ENCODE measurements at regions not wholly inside any gene's neighbourhood (a gene's known extent, or its start where the extent isn't known, plus 50 kb on each side); places are given as distances from the start of the nearest gene placed in this dataset.

- intact Hi-C loops (cut with DNase I) = loop anchor here in 1 of 2 donors (5.0 to 10.0 kb wide), 2 partner anchors 125 to 188 kb away; partner anchors contain the start of gene GPC1
- peak; percentile 76 for DNase-seq (ENCODE audit: low spot score)
Measured at GRCh38 chr2:240249423-240250149, 109.1 kb upstream of the OTOS start.

GRCh38 chr2:240250150-240250984, 109.9 kb upstream of the OTOS start:
- DNase-seq (ENCODE audit: low spot score) = peak; percentile 72
- intact Hi-C loops (cut with DNase I) = loop anchor here in 1 of 2 donors (5.0 to 10.0 kb wide), 2 partner anchors 124 to 187 kb away; partner anchors contain the start of gene GPC1

- peak; percentile 97 for DNase-seq (ENCODE audit: low spot score)
- intact Hi-C loops (cut with DNase I) = loop anchor here in 1 of 2 donors (5.0 to 10.0 kb wide), 2 partner anchors 124 to 186 kb away; partner anchors contain the start of gene GPC1
Measured at GRCh38 chr2:240250985-240251847, 110.8 kb upstream of the OTOS start.

GRCh38 chr2:240251848-240252190, 111.4 kb upstream of the OTOS start:
- intact Hi-C loops (cut with DNase I) = loop anchor here in 1 of 2 donors (5.0 to 10.0 kb wide), 2 partner anchors 123 to 185 kb away; partner anchors contain the start of gene GPC1
- no peak for DNase-seq (ENCODE audit: low spot score)

DNA sequence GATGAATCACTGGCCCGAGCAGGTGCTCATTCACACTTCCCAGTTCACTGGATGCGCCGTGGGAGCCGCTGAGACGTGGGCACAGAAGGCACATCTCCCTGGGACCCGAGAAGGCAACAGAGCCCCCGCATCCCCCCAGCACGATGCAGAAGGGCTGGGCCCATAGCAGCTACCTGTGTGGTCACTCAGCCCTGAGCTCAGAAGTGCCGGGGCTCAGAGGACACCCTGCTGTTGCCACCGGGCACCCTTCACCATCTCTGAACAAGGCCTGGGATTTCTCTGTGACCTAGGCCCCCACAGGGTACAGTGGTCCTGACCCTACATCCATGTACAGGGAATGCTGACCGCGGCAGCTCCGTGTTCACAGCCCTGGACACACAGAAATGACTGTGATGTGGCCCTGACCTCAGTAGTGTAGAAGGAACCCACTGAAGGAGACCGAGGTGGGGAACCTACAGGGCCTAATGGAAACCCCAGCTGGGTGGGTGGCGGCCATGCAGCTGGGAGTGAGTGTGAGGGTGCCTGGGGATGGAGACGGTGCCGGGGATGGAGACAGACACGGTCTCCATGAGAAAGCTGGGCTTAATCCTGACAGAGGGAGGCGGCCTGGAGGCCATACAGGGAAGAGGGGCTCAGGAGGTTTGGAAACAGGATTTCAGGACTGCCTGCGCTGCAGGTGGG, 111.9 kb upstream of the OTOS start:
- intact Hi-C loops (cut with DNase I) = loop anchor here in 1 of 2 donors (5.0 to 10.0 kb wide), 2 partner anchors 122 to 185 kb away; partner anchors contain the start of gene GPC1
- peak; percentile 79 for DNase-seq (ENCODE audit: low spot score)

DNA sequence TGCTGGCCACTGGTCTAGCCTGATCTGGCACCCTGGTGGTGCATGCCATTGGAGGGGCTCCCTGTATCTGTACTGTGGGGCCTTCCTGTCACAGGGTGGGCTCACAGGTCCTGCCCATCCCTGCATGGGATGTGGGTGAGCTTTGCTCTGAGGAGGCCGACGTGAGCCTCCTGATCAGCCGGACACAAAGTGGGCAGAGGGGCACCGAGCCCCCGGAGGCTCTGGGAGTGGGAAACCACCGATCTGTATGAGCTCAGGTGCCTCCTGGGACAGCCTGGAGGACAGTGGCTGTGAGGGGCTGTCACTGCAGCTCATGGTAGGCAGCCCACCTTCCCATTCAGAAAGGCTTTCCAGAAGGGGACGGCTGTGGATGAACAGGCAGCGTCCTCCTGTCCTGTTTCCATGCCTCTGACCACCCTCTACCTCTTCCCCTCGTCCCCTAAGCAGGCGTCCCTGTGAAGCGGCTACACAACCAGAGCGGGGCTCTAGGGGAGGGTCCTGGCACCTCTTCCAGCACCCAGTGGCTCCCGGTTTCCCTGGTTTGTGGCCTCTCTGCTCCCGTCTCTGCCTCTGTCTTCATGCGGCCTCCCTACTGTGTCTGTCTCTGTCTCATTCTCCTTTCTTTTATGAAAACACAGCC, 112.5 kb upstream of the OTOS start:
- intact Hi-C loops (cut with DNase I) = loop anchor here in 1 of 2 donors (5.0 to 10.0 kb wide), 2 partner anchors 122 to 184 kb away; partner anchors contain the start of gene GPC1
- peak; percentile 70 for DNase-seq (ENCODE audit: low spot score)

- DNase-seq (ENCODE audit: low spot score) = no peak
- intact Hi-C loops (cut with DNase I) = loop anchor here in 1 of 2 donors (5.0 to 10.0 kb wide), 2 partner anchors 121 to 184 kb away; partner anchors contain the start of gene GPC1
Measured at GRCh38 chr2:240253583-240254145, 113.2 kb upstream of the OTOS start.

GRCh38 chr2:240254337-240255164, 114.1 kb upstream of the OTOS start:
- DNase-seq (ENCODE audit: low spot score) = peak; percentile 70
- intact Hi-C loops (cut with DNase I) = loop anchor here in 1 of 2 donors (5.0 to 10.0 kb wide), 2 partner anchors 120 to 183 kb away; partner anchors contain the start of gene GPC1

- DNase-seq (ENCODE audit: low spot score) = no peak
- intact Hi-C loops (cut with DNase I) = loop anchor here in 1 of 2 donors (10.0 kb wide), 1 partner anchor 120 kb away; no protein-coding TSS in a partner anchor
Measured at GRCh38 chr2:240255165-240255491, 114.7 kb upstream of the OTOS start.

GRCh38 chr2:240255811-240256703, 115.6 kb upstream of the OTOS start:
- peak; percentile 76 for DNase-seq (ENCODE audit: low spot score)
- intact Hi-C loops (cut with DNase I) = loop anchor here in 1 of 2 donors (10.0 kb wide), 1 partner anchor 119 kb away; no protein-coding TSS in a partner anchor

DNA sequence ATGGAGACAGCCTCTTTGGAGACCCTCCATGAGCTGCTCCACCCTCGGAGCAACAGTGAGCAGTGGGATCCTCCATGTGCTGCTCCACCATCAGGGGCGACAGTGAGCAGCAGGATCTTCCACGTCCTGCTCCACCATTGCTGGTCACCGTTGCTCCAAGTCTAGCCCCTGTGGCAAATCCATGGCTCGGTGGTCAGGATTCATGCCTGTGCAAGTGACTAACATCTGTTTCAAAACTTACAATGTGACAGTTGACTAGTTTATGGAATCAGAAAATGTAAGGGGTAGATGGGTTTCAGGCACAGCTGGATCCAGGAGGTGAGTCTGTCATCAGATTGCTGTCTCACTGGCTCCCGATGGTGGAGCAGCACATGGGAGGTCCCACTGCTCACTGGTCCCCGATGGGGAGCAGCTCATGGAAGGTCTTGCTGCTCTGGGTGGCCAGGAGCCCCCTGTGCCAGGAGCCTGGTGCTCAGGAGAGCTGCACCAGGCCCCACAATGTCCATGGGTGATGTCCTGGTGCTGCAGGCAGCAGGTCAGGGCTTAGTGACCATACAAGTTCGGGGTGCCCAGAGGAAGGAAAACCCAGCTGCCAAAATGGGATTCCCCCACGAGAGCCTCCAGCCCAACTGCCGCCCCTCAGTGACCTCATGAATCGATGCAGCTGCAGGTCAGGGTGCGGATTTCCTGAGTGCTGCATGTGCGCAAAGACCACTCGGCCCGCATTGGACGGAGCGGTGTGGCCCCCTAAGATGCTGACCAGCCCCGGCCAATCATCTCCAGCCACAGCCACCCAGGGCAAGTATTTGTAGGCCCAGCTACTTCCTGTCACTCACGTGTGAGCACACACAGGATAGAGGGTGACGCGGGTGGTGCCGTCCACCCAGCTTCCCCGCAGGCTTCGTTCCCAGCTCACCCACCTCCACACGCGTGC, 116.5 kb upstream of the OTOS start:
- peak; percentile 65 for DNase-seq (ENCODE audit: low spot score)
- intact Hi-C loops (cut with DNase I) = loop anchor here in 1 of 2 donors (10.0 kb wide), 1 partner anchor 118 kb away; no protein-coding TSS in a partner anchor

- intact Hi-C loops (cut with DNase I) = loop anchor here in 1 of 2 donors (10.0 kb wide), 1 partner anchor 117 kb away; no protein-coding TSS in a partner anchor
- DNase-seq (ENCODE audit: low spot score) = peak; percentile 75
Measured at GRCh38 chr2:240257940-240258580, 117.6 kb upstream of the OTOS start.

GRCh38 chr2:240258685-240259084, 118.2 kb upstream of the OTOS start:
- peak; percentile 71 for DNase-seq (ENCODE audit: low spot score)
- intact Hi-C loops (cut with DNase I) = loop anchor here in 1 of 2 donors (10.0 kb wide), 1 partner anchor 116 kb away; no protein-coding TSS in a partner anchor
